Omental fat pad (tissue), 3 donors: ENCODE measurements at regions not wholly inside any gene's neighbourhood (a gene's known extent, or its start where the extent isn't known, plus 50 kb on each side); places are given as distances from the start of the nearest gene placed in this dataset.

Experiments used
- ATAC-seq: fragments of 150-250 bp; one replicate; pipeline ENCODE4 v1.9.1; 2016; ENCODE audit warnings: mild to moderate bottlenecking, moderate library complexity; ENCODE audit not compliant: low FRiP score
- DNase-seq: peaks from one replicate; pipeline ENCODE4 v3.0.0-alpha.2; 2019; ENCODE audit warnings: low spot score
- CTCF ChIP-seq, 3 donors: fragments of 450-650 bp; IDR thresholded peaks; one replicate each; pipeline ENCODE4 v1.5.1; 2016 to 2017; ENCODE audit warnings: antibody characterized with exemption in 3 of 3, mild to moderate bottlenecking in 3 of 3, moderate library complexity in 2 of 3

DNA sequence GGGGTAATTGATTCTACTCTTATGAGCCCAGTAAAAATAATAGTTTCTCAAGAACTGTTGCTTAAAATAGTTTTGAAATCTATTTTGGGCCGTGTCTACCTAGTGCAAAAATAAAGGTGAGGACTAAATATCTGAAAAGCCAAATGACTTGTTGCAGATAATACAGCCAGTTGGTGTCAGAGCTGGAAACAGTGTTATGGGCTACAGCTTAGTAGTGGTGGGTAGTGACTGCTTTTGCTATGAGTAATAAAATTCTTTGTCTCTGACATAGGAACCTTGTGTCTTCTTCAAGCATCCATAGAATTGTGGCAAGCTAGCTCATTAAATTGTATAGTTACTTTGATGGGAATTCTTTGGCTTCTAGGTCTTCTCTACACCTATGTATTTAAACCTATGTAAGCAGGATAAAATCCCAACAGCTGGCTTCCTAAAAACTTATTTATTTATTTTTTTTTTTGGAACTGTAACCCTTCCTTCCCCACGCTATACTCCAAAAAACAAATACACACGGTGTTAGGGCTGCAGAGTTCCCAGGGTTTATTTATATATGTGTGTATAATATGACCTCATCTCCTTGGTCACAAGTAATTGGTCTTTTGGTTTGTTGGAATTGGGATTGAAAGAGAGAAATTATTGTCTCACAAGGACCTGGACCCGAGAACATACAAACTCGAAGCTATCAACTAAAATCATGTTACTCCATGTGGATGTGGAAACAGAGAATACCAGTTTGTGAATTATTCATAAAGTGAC is 138.0 kb downstream of the NUDT12 start:
- no peak for TF ChIP-seq CTCF (IDR thresholded peaks at IDR 0.05)
- ATAC-seq (no peak), DNase-seq (no peak)

GRCh38 chr5:103424026-103424425 is 138.6 kb downstream of the NUDT12 start:
- no peak for ATAC-seq
- TF ChIP-seq CTCF (IDR thresholded peaks at IDR 0.05) = no peak
- no peak for DNase-seq

- no peak for TF ChIP-seq CTCF (IDR thresholded peaks at IDR 0.05)
- DNase-seq = no peak
- ATAC-seq = no peak
Measured at GRCh38 chr5:103422756-103423155, 139.8 kb downstream of the NUDT12 start.

- ATAC-seq (no peak), DNase-seq (no peak)
- TF ChIP-seq CTCF (IDR thresholded peaks at IDR 0.05) = no peak
Measured at GRCh38 chr5:103414604-103415003, 148.0 kb downstream of the NUDT12 start.

DNA sequence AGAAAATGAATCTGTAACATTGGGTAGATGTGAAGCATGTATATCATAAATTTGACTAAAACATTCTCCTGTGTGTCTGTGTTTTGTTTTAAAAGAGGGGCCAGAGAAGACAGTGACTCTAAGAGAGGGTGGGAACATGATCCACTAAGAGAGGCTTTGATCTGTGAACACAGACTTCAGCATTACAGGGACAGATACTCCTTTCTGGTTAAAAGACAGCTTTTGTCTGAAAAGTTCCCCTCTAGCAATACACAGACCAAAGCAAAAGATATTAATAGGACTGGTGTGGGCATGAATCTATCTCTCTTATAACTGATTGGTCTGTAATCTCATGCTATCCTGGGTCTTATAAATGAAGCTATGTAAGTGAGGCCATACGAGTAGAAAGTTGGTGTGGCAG is 150.9 kb downstream of the NUDT12 start:
- ATAC-seq (no peak), DNase-seq (no peak)
- no peak for TF ChIP-seq CTCF (IDR thresholded peaks at IDR 0.05)

- no peak for TF ChIP-seq CTCF (IDR thresholded peaks at IDR 0.05)
- DNase-seq (no peak), ATAC-seq (no peak)
Measured at GRCh38 chr5:103410172-103410571, 151.6 kb downstream of the MACIR start.

GRCh38 chr5:103409013-103409670 is 150.6 kb downstream of the MACIR start:
- ATAC-seq = no peak
- no peak for TF ChIP-seq CTCF (IDR thresholded peaks at IDR 0.05)
- DNase-seq = no peak
